ENCODE measurements at regions not wholly inside any gene's neighbourhood (a gene's known extent, or its start where the extent isn't known, plus 50 kb on each side); places are given as distances from the start of the nearest gene placed in this dataset.
A peak's percentile ranks its signal among the peaks of the same experiment; 100 is the strongest.

DNA sequence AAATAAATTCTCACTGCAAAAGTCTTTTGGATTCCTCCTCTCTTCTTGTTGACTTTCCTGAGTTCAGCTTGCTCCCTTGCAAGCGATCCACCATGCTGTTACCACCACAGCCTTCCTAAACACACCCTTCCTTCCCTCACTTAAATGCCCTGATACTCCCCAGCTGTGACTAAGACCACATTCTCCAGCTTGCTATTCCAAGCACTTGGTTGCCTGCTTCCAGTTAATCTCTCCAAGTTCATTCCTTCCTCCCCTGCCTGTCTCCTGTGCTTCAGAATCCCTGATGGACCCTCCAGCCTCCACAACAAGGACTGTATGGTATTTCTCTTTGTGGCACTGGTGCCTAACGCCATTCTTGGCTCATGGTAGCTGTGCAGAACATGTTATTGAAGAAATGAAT, 603.9 kb upstream of the CADM1 start (continued):
- TF ChIP-seq, protein P1, sequence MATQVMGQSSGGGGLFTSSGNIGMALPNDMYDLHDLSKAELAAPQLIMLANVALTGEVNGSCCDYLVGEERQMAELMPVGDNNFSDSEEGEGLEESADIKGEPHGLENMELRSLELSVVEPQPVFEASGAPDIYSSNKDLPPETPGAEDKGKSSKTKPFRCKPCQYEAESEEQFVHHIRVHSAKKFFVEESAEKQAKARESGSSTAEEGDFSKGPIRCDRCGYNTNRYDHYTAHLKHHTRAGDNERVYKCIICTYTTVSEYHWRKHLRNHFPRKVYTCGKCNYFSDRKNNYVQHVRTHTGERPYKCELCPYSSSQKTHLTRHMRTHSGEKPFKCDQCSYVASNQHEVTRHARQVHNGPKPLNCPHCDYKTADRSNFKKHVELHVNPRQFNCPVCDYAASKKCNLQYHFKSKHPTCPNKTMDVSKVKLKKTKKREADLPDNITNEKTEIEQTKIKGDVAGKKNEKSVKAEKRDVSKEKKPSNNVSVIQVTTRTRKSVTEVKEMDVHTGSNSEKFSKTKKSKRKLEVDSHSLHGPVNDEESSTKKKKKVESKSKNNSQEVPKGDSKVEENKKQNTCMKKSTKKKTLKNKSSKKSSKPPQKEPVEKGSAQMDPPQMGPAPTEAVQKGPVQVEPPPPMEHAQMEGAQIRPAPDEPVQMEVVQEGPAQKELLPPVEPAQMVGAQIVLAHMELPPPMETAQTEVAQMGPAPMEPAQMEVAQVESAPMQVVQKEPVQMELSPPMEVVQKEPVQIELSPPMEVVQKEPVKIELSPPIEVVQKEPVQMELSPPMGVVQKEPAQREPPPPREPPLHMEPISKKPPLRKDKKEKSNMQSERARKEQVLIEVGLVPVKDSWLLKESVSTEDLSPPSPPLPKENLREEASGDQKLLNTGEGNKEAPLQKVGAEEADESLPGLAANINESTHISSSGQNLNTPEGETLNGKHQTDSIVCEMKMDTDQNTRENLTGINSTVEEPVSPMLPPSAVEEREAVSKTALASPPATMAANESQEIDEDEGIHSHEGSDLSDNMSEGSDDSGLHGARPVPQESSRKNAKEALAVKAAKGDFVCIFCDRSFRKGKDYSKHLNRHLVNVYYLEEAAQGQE (IDR thresholded peaks at IDR 0.05; ENCODE audit: unreplicated experiment): no peak

DNA sequence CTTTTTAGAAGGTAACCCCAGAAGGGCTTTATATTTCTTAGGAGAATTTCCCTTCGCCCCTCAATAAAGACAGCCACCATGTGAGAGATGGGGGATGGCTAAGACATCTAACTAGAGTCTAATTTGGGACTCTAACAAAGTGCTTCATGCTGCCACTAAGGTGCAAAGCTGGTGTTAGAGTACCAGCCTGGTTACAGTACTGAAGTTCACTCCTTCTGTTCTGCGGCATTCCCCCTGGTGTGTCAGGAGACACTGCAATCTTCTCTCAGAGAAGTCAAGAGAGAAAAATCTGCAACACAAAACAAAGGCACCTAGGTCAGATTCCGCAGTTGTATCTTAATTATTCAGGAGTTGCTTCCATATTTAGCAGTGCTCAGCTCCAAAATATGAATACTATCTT, 603.0 kb upstream of the CADM1 start:
- no peaks in the 10 kb centered on the region for H3K79me2 ChIP-seq (replicated peaks; ENCODE audit: insufficient read depth)
- no peak overlapping the region for H3K27ac Mint-ChIP-seq
- ATAC-seq: peak; percentile 94
- H3K36me3 ChIP-seq (ENCODE audit: insufficient read depth): no peaks in the 10 kb centered on the region
- peaks cover 70% of the 10 kb centered on the region for H3K27me3 ChIP-seq (ENCODE audit: insufficient read depth)
- H3K4me1 Mint-ChIP-seq: peaks cover 14% of the 10 kb centered on the region
- no peaks in the 10 kb centered on the region for H3F3A ChIP-seq (replicated peaks; ENCODE audit: low read depth)
- H3K4me3 Mint-ChIP-seq: no peak overlapping the region
- H3K36me3 Mint-ChIP-seq (ENCODE audit: low read depth): no peaks in the 10 kb centered on the region
- no peak overlapping the region for H3K4me3 ChIP-seq
- TF ChIP-seq JUNB (IDR thresholded peaks at IDR 0.05; ENCODE audit: unreplicated experiment) (no peak), POLR2AphosphoS5 (IDR thresholded peaks at IDR 0.05; ENCODE audit: low read depth) (peak; percentile 81), NANOG (IDR thresholded peaks at IDR 0.05; ENCODE audit: borderline replicate concordance) (no peak)
- DNase-seq (ENCODE audit: low spot score): peak; percentile 78
- peaks cover 78% of the 10 kb centered on the region for H3K27me3 Mint-ChIP-seq (ENCODE audit: insufficient read depth, low read depth, poor library complexity)
- peaks cover 6% of the 10 kb centered on the region for H4K20me1 ChIP-seq (replicated peaks; ENCODE audit: insufficient read depth)
- no peak overlapping the region for H2AFZ ChIP-seq
- H3K9me2 ChIP-seq (ENCODE audit: insufficient read depth): peaks cover 5% of the 10 kb centered on the region; the same call in 1 of the 2 replicates
- H3K27ac ChIP-seq (ENCODE audit: low read depth): no peak overlapping the region
- H3K4me1 ChIP-seq (ENCODE audit: insufficient read depth): peaks cover 18% of the 10 kb centered on the region
- H3K9me3 Mint-ChIP-seq: no peaks in the 10 kb centered on the region
- no peak overlapping the region for H3K4me2 ChIP-seq

DNA sequence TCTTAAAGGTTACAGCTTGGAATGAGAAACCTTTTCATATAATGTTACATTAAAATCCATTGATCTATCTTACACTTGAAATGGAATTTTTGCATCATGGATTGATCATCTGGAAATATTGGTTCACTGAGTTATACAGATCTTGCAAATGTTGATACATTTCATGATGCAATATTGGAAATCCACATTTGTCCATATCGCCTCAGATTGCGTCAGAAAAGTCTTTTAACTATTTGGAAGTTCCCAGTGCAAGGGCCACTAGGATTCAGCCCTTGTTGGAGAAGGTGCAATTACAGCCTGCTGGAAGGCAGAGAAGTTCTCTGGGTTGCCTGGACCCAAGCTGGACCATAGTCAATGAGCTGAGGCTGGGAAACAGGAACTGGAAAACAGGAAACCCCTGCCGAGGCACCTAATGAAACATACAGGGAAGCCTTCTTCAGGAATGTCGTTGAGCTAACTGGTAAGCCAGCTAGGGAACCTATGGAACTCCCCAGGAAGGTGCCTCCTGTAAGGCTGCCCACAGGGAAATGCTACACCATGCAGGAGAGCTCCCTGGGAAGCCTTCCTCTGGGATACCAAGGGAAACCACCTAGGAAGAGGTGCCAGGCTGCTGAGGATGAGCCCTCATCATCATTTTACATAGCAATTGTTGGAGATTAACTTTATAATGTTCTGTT, 600.4 kb upstream of the CADM1 start:
- Histone ChIP-seq H3K36me3 (ENCODE audit: insufficient read depth) (no peaks in the 10 kb centered on the region), H3K27ac (ENCODE audit: low read depth) (no peak overlapping the region), H3K4me2 (no peak overlapping the region), H3K79me2 (replicated peaks; ENCODE audit: insufficient read depth) (no peaks in the 10 kb centered on the region), H3K4me3 (no peak overlapping the region), H4K20me1 (replicated peaks; ENCODE audit: insufficient read depth) (peaks cover 6% of the 10 kb centered on the region), H3K27me3 (ENCODE audit: insufficient read depth) (peaks cover 56% of the 10 kb centered on the region), H3K9me2 (ENCODE audit: insufficient read depth) (peaks cover 5% of the 10 kb centered on the region; the same call in 1 of the 2 replicates), H2AFZ (no peak overlapping the region), H3K4me1 (ENCODE audit: insufficient read depth) (peaks cover 18% of the 10 kb centered on the region), H3F3A (replicated peaks; ENCODE audit: low read depth) (no peaks in the 10 kb centered on the region)
- H3K4me1 Mint-ChIP-seq: peaks cover 12% of the 10 kb centered on the region
- no peaks in the 10 kb centered on the region for H3K36me3 Mint-ChIP-seq (ENCODE audit: low read depth)
- H3K9me3 Mint-ChIP-seq: no peaks in the 10 kb centered on the region
- no peak overlapping the region for H3K27ac Mint-ChIP-seq
- no peak overlapping the region for H3K4me3 Mint-ChIP-seq
- ATAC-seq (no peak), DNase-seq (ENCODE audit: low spot score) (no peak)
- peaks cover 62% of the 10 kb centered on the region for H3K27me3 Mint-ChIP-seq (ENCODE audit: insufficient read depth, low read depth, poor library complexity)
- TF ChIP-seq POLR2AphosphoS5 (IDR thresholded peaks at IDR 0.05; ENCODE audit: low read depth): no peak
- TF ChIP-seq CREB1 (CRISPR knock-in tag; IDR thresholded peaks at IDR 0.05; ENCODE audit: low read depth): no peak
- TF ChIP-seq ZNF331 (CRISPR knock-in tag; IDR thresholded peaks at IDR 0.05; ENCODE audit: low read depth): no peak
- no peak for TF ChIP-seq EZH2phosphoT487 (IDR thresholded peaks at IDR 0.05; ENCODE audit: unreplicated experiment)
- TF ChIP-seq, protein P2, sequence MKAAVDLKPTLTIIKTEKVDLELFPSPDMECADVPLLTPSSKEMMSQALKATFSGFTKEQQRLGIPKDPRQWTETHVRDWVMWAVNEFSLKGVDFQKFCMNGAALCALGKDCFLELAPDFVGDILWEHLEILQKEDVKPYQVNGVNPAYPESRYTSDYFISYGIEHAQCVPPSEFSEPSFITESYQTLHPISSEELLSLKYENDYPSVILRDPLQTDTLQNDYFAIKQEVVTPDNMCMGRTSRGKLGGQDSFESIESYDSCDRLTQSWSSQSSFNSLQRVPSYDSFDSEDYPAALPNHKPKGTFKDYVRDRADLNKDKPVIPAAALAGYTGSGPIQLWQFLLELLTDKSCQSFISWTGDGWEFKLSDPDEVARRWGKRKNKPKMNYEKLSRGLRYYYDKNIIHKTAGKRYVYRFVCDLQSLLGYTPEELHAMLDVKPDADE (IDR thresholded peaks at IDR 0.05): no peak
- no peak for TF ChIP-seq EZH2 (IDR thresholded peaks at IDR 0.05; ENCODE audit: low read depth, unreplicated experiment)
